WERI-Rb-1 (cell line): ENCODE measurements at regions not wholly inside any gene's neighbourhood (a gene's known extent, or its start where the extent isn't known, plus 50 kb on each side); places are given as distances from the start of the nearest gene placed in this dataset.

Experiments
- DNase-seq: peaks from one replicate; pipeline ENCODE4 v3.0.0-alpha.2; 2020
- H3K27ac ChIP-seq: fragments of 250-450 bp; sonication (Bioruptor Pico); 2 replicates; pipeline ENCODE4 v1.5.1; 2020; ENCODE audit warnings: mild to moderate bottlenecking, moderate library complexity
- H3K27me3 ChIP-seq: fragments of 250-450 bp; sonication (Bioruptor Pico); 2 replicates; pipeline ENCODE4 v1.5.1; 2021; ENCODE audit warnings: mild to moderate bottlenecking, low read depth, moderate library complexity; ENCODE audit not compliant: insufficient read depth, severe bottlenecking
- H3K36me3 ChIP-seq: fragments of 250-450 bp; sonication (Bioruptor Pico); 2 replicates; pipeline ENCODE4 v1.5.1; 2020; ENCODE audit warnings: mild to moderate bottlenecking, moderate library complexity
- H3K4me3 ChIP-seq: 2 replicates; pipeline ENCODE4 v1.5.1; 2011; ENCODE audit warnings: low read depth, mild to moderate bottlenecking, control low read depth, low read length
- H3K9me3 ChIP-seq: fragments of 250-450 bp; sonication (Bioruptor Pico); 2 replicates; pipeline ENCODE4 v1.5.1; 2021; ENCODE audit warnings: mild to moderate bottlenecking, moderate library complexity; ENCODE audit not compliant: severe bottlenecking
- TF ChIP-seq, protein P1 (sequence below): IDR thresholded peaks from 2 replicates; pipeline ENCODE4 v1.5.1; 2011; ENCODE audit warnings: low read depth, mild to moderate bottlenecking, control low read depth, inconsistent platforms, low read length

GRCh38 chr2:120428748-120429147 is 82.8 kb downstream of the INHBB start:
- H3K9me3 ChIP-seq, result no peaks in the 10 kb centered on the region
- TF ChIP-seq, protein P1, sequence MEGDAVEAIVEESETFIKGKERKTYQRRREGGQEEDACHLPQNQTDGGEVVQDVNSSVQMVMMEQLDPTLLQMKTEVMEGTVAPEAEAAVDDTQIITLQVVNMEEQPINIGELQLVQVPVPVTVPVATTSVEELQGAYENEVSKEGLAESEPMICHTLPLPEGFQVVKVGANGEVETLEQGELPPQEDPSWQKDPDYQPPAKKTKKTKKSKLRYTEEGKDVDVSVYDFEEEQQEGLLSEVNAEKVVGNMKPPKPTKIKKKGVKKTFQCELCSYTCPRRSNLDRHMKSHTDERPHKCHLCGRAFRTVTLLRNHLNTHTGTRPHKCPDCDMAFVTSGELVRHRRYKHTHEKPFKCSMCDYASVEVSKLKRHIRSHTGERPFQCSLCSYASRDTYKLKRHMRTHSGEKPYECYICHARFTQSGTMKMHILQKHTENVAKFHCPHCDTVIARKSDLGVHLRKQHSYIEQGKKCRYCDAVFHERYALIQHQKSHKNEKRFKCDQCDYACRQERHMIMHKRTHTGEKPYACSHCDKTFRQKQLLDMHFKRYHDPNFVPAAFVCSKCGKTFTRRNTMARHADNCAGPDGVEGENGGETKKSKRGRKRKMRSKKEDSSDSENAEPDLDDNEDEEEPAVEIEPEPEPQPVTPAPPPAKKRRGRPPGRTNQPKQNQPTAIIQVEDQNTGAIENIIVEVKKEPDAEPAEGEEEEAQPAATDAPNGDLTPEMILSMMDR, result no peak
- no peak overlapping the region for H3K4me3 ChIP-seq
- no peaks in the 10 kb centered on the region for H3K27me3 ChIP-seq
- H3K36me3 ChIP-seq, result no peaks in the 10 kb centered on the region
- H3K27ac ChIP-seq, result no peak overlapping the region
- DNase-seq, result no peak

GRCh38 chr2:120429586-120430500 is 83.9 kb downstream of the INHBB start:
- no peak for DNase-seq
- Histone ChIP-seq H3K36me3 (no peaks in the 10 kb centered on the region), H3K27me3 (no peaks in the 10 kb centered on the region), H3K9me3 (no peaks in the 10 kb centered on the region), H3K27ac (no peak overlapping the region), H3K4me3 (no peak overlapping the region)
- TF ChIP-seq, protein P1, result no peak

DNA sequence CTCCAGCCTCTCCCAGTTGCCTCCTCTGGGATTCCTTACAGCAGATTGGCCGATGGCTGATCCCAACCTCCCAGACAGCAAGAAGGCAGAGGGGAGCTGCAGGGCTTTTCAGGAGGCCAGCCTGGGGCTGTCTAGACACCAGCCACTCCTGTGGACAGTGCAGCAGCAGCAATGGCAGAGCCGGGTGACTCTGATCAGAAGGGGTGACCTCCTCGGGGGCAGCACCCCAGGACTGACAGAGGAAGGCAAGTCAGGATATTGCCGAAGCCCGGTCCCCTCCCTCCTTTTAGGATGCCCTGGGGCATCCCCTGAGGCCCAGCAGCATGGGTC is 84.5 kb downstream of the INHBB start:
- Histone ChIP-seq H3K27ac (no peak overlapping the region), H3K36me3 (no peaks in the 10 kb centered on the region), H3K27me3 (no peaks in the 10 kb centered on the region), H3K9me3 (no peaks in the 10 kb centered on the region), H3K4me3 (no peak overlapping the region)
- TF ChIP-seq, protein P1, result no peak
- DNase-seq, result no peak

DNA sequence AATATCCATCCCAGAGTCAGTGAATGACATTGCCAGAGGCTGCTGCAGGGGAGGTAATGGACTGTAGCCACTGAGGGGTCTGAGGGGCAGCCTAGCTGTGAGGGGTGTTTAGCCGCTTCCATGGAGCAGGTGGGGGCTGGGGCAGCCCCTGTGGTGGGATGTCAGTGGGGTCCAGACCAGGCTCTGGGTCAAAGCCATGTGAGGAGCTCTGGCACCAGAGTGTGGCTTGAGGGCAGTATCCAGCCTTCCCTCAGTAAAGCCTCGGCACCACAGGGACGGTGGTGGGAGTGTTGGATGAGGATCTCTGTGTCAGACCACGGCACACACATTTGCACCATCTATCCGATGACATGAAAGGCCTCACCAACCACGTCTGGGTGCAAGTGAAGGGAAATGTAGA is 85.0 kb downstream of the INHBB start:
- TF ChIP-seq, protein P1, result no peak
- Histone ChIP-seq H3K4me3 (no peak overlapping the region), H3K27ac (no peak overlapping the region), H3K27me3 (no peaks in the 10 kb centered on the region), H3K9me3 (no peaks in the 10 kb centered on the region), H3K36me3 (no peaks in the 10 kb centered on the region)
- no peak for DNase-seq

GRCh38 chr2:120431386-120432292 is 85.7 kb downstream of the INHBB start:
- Histone ChIP-seq H3K27me3 (no peaks in the 10 kb centered on the region), H3K4me3 (no peak overlapping the region), H3K36me3 (no peaks in the 10 kb centered on the region), H3K9me3 (no peaks in the 10 kb centered on the region), H3K27ac (no peak overlapping the region)
- no peak for DNase-seq
- TF ChIP-seq, protein P1, result no peak
